OCI-LY7 (cell line): ENCODE measurements at regions not wholly inside any gene's neighbourhood (a gene's known extent, or its start where the extent isn't known, plus 50 kb on each side); places are given as distances from the start of the nearest gene placed in this dataset.

Experiments
- BruUV-seq: library from RNA; stranded (reverse); fragments of 400-500 nt; replicated peaks from 2 replicates; lab custom pipeline; 2021; lab: Mats Ljungman, UMichigan
- CTCF ChIA-PET: fragments of 300-600 bp; sonication (Branson Sonifier 250); formaldehyde crosslinking; loops from one replicate; lab custom pipeline; 2022; ENCODE audit warnings: antibody characterized with exemption; ENCODE audit not compliant: unreplicated experiment; lab: Charles Lee
- POLR2A ChIA-PET: fragments of 300-600 bp; sonication (Branson Sonifier 250); formaldehyde crosslinking; loops from one replicate; lab custom pipeline; 2022; ENCODE audit warnings: antibody characterized with exemption; lab: Charles Lee
- DNase-seq: peaks from one replicate; pipeline ENCODE4 v3.0.0-alpha.2; 2015; ENCODE audit warnings: low spot score
- H2AFZ ChIP-seq: fragments of 200-600 bp; sonication (generic), shearing (Covaris generic); 2 replicates; pipeline ENCODE4 v1.6.1; 2014; ENCODE audit warnings: mild to moderate bottlenecking, antibody characterized with exemption, low read length, moderate library complexity
- H3K27ac ChIP-seq: fragments of 200-600 bp; sonication (generic); 2 replicates; pipeline ENCODE4 v1.5.1; 2014; ENCODE audit warnings: mixed run types, low read depth, mild to moderate bottlenecking, moderate library complexity, low read length, inconsistent platforms; ENCODE audit not compliant: poor library complexity, severe bottlenecking
- H3K36me3 ChIP-seq: fragments of 200-600 bp; sonication (generic); 2 replicates; pipeline ENCODE4 v1.6.1; 2014; ENCODE audit warnings: mild to moderate bottlenecking, antibody characterized with exemption, low read length, moderate library complexity, mixed read lengths; ENCODE audit not compliant: insufficient read depth
- H3K4me1 ChIP-seq: fragments of 200-600 bp; sonication (generic); 2 replicates; pipeline ENCODE4 v1.5.1; 2014; ENCODE audit warnings: mild to moderate bottlenecking, low read length; ENCODE audit not compliant: insufficient read depth, poor library complexity, severe bottlenecking
- H3K4me2 ChIP-seq: fragments of 200-600 bp; sonication (generic); 2 replicates; pipeline ENCODE4 v1.6.1; 2014; ENCODE audit warnings: mild to moderate bottlenecking, low read length
- H3K4me3 ChIP-seq: fragments of 200-600 bp; sonication (generic); 2 replicates; pipeline ENCODE4 v1.5.1; 2014; ENCODE audit warnings: mild to moderate bottlenecking, low read depth, low read length; ENCODE audit not compliant: poor library complexity, severe bottlenecking
- H3K79me2 ChIP-seq: fragments of 200-600 bp; sonication (generic); 2 replicates; pipeline ENCODE4 v1.6.1; 2016; ENCODE audit warnings: low read depth, mild to moderate bottlenecking, low read length, moderate library complexity, mixed read lengths; ENCODE audit not compliant: insufficient read depth
- H3K9me2 ChIP-seq: fragments of 200-600 bp; sonication (generic); 2 replicates; pipeline ENCODE4 v1.6.1; 2016; ENCODE audit warnings: mild to moderate bottlenecking, low read length, mixed read lengths; ENCODE audit not compliant: insufficient read depth
- H3K9me3 ChIP-seq: fragments of 200-600 bp; sonication (generic); 2 replicates; pipeline ENCODE4 v1.6.1; 2014; ENCODE audit warnings: mild to moderate bottlenecking, mixed run types, low read length, mixed read lengths
- H4K20me1 ChIP-seq: fragments of 200-600 bp; sonication (generic); 2 replicates; pipeline ENCODE4 v1.6.1; 2014; ENCODE audit warnings: mild to moderate bottlenecking, antibody characterized with exemption, low read length, moderate library complexity, mixed read lengths; ENCODE audit not compliant: insufficient read depth
- CTCF ChIP-seq: fragments of 200-600 bp; sonication (generic); conservative IDR thresholded peaks from 2 replicates; pipeline ENCODE4 v1.5.1; 2014; ENCODE audit warnings: mild to moderate bottlenecking, antibody characterized with exemption, low read length, moderate library complexity, mixed read lengths
- EZH2phosphoT487 ChIP-seq: fragments of 200-600 bp; sonication (generic); IDR thresholded peaks from 2 replicates; pipeline ENCODE4 v1.6.1; 2018; ENCODE audit warnings: low read depth, borderline replicate concordance, mild to moderate bottlenecking, mixed run types, antibody characterized with exemption, low read length, moderate library complexity, mixed read lengths
- intact Hi-C: fragments of 100-400 bp; cut with micrococcal nuclease; formaldehyde crosslinking; loops from one replicate; pipeline ENCODE4 v1.10.0; 2022; ENCODE audit not compliant: unreplicated experiment

GRCh38 chr10:34018129-34018528, 683.7 kb upstream of the NRP1 start:
- Histone ChIP-seq H3K4me3 (no peak overlapping the region), H4K20me1 (no peaks in the 10 kb centered on the region), H3K79me2 (no peaks in the 10 kb centered on the region), H3K4me2 (no peak overlapping the region), H3K27ac (no peak overlapping the region), H3K9me3 (no peaks in the 10 kb centered on the region), H3K9me2 (no peaks in the 10 kb centered on the region), H3K4me1 (no peaks in the 10 kb centered on the region), H3K36me3 (no peaks in the 10 kb centered on the region), H2AFZ (no peak overlapping the region)
- ChIA-PET POLR2A (no interaction called here), CTCF (no interaction called here)
- intact Hi-C loops, result no loop called here
- TF ChIP-seq EZH2phosphoT487 (no peak), CTCF (no peak)
- BruUV-seq, result no TSS peak
- DNase-seq, result no peak

- Histone ChIP-seq H3K79me2 (no peaks in the 10 kb centered on the region), H3K4me2 (no peak overlapping the region), H3K9me2 (no peaks in the 10 kb centered on the region), H3K4me1 (no peaks in the 10 kb centered on the region), H3K36me3 (no peaks in the 10 kb centered on the region), H3K27ac (no peak overlapping the region), H4K20me1 (no peaks in the 10 kb centered on the region), H2AFZ (no peak overlapping the region), H3K9me3 (no peaks in the 10 kb centered on the region), H3K4me3 (no peak overlapping the region)
- ChIA-PET POLR2A (no interaction called here), CTCF (no interaction called here)
- TF ChIP-seq CTCF, result peak; percentile 41
- no peak for TF ChIP-seq EZH2phosphoT487
- BruUV-seq, result no TSS peak
- intact Hi-C loops, result no loop called here
- no peak for DNase-seq
These were observed 682.8 kb upstream of the NRP1 start for GRCh38 chr10:34017281-34017680.

GRCh38 chr10:34016576-34016975, 682.1 kb upstream of the NRP1 start:
- POLR2A ChIA-PET, result interaction anchor here (0.6 kb wide), 1 partner anchor 592 kb away, joined by 3 read pairs; no protein-coding TSS in a partner anchor
- TF ChIP-seq CTCF (no peak), EZH2phosphoT487 (no peak)
- intact Hi-C loops, result no loop called here
- Histone ChIP-seq H3K27ac (no peak overlapping the region), H2AFZ (no peak overlapping the region), H3K9me2 (no peaks in the 10 kb centered on the region), H4K20me1 (no peaks in the 10 kb centered on the region), H3K79me2 (no peaks in the 10 kb centered on the region), H3K4me1 (no peaks in the 10 kb centered on the region), H3K4me2 (no peak overlapping the region), H3K4me3 (no peak overlapping the region), H3K9me3 (no peaks in the 10 kb centered on the region), H3K36me3 (no peaks in the 10 kb centered on the region)
- BruUV-seq, result no TSS peak
- CTCF ChIA-PET, result no interaction called here
- no peak for DNase-seq
